ENCODE measurements at regions not wholly inside any gene's neighbourhood (a gene's known extent, or its start where the extent isn't known, plus 50 kb on each side); places are given as distances from the start of the nearest gene placed in this dataset.
A peak's percentile ranks its signal among the peaks of the same experiment; 100 is the strongest.
"Not testable (repeated sequence)": the region's sequence is repeated elsewhere in the genome, so short reads cannot be mapped to it uniquely, and the experiment has no call there.

- no peak for DNase-seq (ENCODE audit: extremely low read depth, low read depth, low spot score)
These were observed 322.9 kb upstream of the CXADR start for GRCh38 chr21:17189963-17190362.

- no peak for DNase-seq (ENCODE audit: extremely low read depth, low read depth, low spot score)
These were observed 321.4 kb upstream of the CXADR start for GRCh38 chr21:17191346-17191993.

DNA sequence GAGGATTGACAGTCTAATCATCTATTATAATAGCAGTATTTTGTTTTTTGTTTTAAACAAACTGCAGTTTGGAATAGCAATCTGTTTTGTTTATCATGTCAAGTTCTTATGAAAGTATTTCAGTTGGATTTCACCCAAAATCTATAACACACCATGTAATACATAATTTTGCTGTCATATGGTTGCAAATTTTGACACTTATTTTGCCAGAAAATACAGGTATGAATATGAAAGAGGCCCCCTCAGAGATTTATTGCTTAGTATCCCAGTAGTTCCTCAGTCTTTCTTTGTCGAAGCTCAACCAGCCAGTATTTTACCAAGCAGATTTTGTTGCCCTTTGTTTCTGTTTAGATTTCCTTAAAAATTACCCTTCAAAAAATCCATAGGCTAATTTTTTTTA, 317.5 kb upstream of the CXADR start:
- DNase-seq (ENCODE audit: extremely low read depth, low read depth, low spot score) = no peak

DNA sequence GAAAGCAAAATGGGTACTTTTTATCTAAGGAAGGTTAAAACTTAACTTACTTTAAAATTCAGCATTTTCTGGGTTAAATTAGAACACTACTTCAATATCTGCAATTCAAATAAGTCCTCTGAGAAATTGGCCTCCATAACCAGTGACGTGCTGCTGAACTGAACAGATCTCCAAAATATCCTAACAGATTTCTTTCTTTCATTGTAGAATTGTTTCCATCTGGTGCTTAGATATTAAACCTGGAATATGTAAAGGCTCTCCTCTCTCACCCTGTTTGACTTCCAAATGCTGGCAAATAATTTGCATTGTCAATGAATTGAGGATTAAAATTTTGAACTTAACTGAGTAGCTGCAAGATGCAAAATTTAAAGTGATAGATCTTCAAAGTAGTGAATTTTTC, 316.9 kb upstream of the CXADR start:
- DNase-seq (ENCODE audit: extremely low read depth, low read depth, low spot score) = no peak

GRCh38 chr21:17196623-17197022, 316.2 kb upstream of the CXADR start:
- no peak for DNase-seq (ENCODE audit: extremely low read depth, low read depth, low spot score)

GRCh38 chr21:17197996-17198395, 314.8 kb upstream of the CXADR start:
- DNase-seq (ENCODE audit: extremely low read depth, low read depth, low spot score) = no peak

- no peak for DNase-seq (ENCODE audit: extremely low read depth, low read depth, low spot score)
These were observed 312.6 kb upstream of the CXADR start for GRCh38 chr21:17200250-17200649.

- DNase-seq (ENCODE audit: extremely low read depth, low read depth, low spot score) = no peak
These were observed 311.0 kb upstream of the CXADR start for GRCh38 chr21:17201741-17202260.

- DNase-seq (ENCODE audit: extremely low read depth, low read depth, low spot score) = no peak
These were observed 298.0 kb upstream of the CXADR start for GRCh38 chr21:17214801-17215200.

DNA sequence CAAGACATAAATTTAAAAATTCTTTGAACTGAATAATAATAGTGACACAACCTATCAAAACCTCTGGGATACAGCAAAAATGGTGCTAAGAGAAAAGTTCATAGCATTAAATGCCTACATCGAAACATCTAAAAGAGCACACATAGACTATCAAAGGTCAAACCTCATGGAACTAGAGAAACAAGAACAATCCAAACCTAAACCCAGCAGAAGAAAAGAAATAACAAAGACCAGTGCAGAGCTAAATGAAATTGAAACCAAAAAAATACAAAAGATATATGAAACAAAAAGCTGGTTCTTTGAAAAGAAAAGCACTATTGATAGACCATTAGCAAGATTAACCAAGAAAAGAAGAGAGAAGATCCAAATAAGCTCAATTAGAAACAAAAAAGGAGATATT, 293.8 kb upstream of the CXADR start:
- not testable (repeated sequence) for DNase-seq (ENCODE audit: extremely low read depth, low read depth, low spot score)

DNA sequence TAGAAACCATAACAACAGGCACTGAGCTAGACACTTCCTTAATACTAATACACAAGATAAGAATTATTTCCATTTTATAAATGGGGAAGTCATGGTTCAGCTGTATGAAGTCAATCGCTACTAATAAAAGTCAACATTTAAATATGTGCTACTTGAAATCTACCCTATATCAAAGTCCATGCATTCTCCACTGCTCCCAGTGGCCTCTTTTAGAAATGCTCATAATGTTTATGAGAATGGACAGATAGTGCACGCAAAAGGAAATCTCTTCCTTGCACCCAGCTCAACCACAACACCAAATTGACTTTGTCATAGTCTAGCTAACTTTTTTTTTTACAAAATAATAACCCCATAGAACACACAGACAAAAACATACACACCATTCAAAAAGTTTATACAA, 281.7 kb upstream of the CXADR start:
- no peak for DNase-seq (ENCODE audit: extremely low read depth, low read depth, low spot score)

GRCh38 chr21:17231771-17232170, 281.1 kb upstream of the CXADR start:
- DNase-seq (ENCODE audit: extremely low read depth, low read depth, low spot score) = no peak

DNA sequence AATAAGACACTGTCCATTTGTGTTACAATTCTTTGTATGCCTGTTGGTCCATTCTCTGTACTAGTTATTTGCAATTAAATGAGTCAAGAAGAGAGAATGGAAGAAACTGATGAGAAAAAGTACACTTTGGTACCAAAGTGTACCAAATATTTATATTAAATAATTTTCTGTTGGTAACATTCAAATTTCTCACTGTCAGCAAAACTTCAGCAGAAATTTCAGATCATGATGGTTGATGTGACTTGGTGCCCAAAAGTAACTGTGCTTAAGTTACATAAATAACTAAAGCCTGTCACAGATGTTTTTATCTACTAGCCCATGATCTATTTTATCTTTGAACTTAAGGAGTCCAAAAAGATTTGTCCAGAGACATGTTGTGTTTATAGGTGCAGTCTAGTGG, 274.4 kb upstream of the CXADR start:
- DNase-seq (ENCODE audit: extremely low read depth, low read depth, low spot score) = no peak

GRCh38 chr21:17250778-17251241, 262.0 kb upstream of the CXADR start:
- DNase-seq (ENCODE audit: extremely low read depth, low read depth, low spot score) = no peak

DNA sequence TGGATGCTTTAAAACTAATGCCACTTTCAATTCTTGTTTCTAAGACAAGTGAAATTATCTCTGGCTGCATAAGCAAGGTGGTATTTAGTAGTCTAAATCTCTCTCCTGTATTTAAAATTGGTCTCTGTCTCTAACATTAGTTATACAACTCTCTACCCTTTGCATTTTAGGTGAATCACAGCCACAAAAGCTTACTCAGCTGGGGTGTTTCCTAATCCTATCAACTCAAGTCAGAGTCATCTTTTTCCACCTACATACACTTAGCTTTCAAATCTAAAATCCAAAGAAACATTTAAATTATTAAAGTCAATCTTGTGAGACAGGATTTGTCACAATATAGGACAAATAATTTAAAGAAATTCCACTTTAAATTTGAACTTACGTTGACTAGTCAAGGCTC, 255.1 kb upstream of the CXADR start:
- DNase-seq (ENCODE audit: extremely low read depth, low read depth, low spot score) = no peak

DNA sequence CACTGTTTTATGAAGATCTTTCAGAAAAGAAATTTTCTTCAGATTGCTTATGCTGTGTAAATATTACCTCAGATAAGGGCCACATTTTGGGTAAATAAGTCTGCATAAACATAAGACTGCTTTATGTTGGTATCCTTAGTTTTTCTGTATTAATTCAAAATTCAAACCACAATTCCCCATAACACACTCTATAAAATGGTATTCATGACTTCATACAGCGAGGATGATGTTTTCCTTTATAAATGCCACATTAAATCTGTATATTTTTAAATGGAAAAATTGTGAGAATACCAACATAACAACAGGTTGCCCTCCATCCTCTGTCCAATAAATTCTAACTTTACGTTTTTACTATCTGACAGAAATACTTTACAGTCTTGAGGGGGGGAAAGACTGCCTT, 248.7 kb upstream of the CXADR start:
- DNase-seq (ENCODE audit: extremely low read depth, low read depth, low spot score) = no peak

GRCh38 chr21:17269760-17270159, 243.1 kb upstream of the CXADR start:
- no peak for DNase-seq (ENCODE audit: extremely low read depth, low read depth, low spot score)

GRCh38 chr21:17270229-17270628, 242.6 kb upstream of the CXADR start:
- DNase-seq (ENCODE audit: extremely low read depth, low read depth, low spot score) = peak; percentile 5

DNA sequence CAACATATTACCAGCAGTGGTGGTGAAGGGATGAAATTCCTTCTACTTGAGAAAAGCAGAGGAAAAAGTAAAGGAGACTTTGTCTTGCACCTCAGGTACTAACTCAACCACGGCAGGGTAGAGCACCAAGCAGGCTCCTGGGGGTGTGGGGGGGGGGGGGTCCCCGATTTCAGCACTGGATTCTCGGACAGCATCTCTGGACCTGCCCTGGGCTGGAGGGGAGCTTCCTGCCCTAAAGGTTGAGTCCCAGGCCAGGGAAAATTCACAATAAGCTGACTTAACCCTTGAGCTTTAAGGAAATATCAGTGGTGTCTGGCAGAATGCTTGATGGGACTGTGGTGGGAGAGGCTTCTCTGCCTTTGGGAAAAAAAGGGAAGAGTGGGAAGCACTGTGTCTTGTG, 233.2 kb upstream of the CXADR start:
- DNase-seq (ENCODE audit: extremely low read depth, low read depth, low spot score) = no peak

DNA sequence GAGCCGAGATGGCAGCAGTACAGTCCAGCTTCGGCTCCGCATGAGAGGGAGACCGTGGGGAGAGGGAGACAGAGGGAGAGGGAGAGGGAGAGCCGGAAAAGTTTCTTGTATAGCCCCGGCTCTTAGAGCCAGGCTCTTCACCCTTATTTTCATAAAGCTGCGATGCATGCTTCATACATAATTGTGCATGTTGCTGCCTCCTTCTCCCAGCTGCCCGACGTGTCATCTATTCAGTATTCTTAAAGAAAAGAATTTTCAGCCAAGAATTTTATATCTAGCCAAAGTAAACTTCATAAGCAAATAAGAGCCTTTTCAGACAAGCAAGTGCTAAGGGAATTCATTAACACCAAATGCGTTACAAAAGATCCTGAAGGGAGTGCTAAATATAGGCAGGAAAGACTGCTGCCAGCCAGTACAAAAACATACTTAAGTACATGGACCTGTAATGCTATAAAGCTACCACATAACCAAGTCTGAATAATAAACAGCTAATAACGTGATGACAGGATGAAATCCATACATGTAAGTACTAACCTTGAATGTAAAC, 219.8 kb upstream of the CXADR start:
- DNase-seq (ENCODE audit: extremely low read depth, low read depth, low spot score) = not testable (repeated sequence)

- no peak for DNase-seq (ENCODE audit: extremely low read depth, low read depth, low spot score)
These were observed 216.8 kb upstream of the CXADR start for GRCh38 chr21:17295997-17296396.

- not testable (repeated sequence) for DNase-seq (ENCODE audit: extremely low read depth, low read depth, low spot score)
These were observed 213.3 kb upstream of the CXADR start for GRCh38 chr21:17299576-17299975.

GRCh38 chr21:17327715-17328114, 185.1 kb upstream of the CXADR start:
- not testable (repeated sequence) for DNase-seq (ENCODE audit: extremely low read depth, low read depth, low spot score)
